ENCODE measurements at regions not wholly inside any gene's neighbourhood (a gene's known extent, or its start where the extent isn't known, plus 50 kb on each side); places are given as distances from the start of the nearest gene placed in this dataset.
A peak's percentile ranks its signal among the peaks of the same experiment; 100 is the strongest.
"Not testable (repeated sequence)": the region's sequence is repeated elsewhere in the genome, so short reads cannot be mapped to it uniquely, and the experiment has no call there.

DNA sequence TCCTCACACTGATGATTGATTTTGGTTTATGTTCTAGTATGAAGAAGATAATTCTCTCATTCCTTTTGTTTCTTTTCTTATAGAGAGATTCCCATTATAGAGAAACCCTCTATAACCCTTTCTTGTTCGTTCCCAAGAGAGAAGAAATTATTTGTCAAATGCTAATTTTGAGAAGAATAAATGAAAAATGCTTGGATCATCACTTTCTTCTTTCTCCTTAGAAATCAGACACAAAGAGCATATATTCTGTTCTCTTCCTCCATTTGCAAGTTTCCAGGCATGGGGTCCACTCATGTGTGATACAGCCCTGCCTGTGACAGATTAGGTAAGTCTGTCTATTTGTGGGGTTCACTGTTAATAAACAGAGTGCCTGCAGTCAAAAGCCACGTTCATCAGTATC lies 222.6 kb upstream of the NECTIN3 start:
- DNase-seq (ENCODE audit: insufficient read length, low spot score): no peak
- no peak for FAIRE-seq
- TF ChIP-seq POLR2A (IDR thresholded peaks at IDR 0.05; ENCODE audit: low read depth, low read length): no peak

DNA sequence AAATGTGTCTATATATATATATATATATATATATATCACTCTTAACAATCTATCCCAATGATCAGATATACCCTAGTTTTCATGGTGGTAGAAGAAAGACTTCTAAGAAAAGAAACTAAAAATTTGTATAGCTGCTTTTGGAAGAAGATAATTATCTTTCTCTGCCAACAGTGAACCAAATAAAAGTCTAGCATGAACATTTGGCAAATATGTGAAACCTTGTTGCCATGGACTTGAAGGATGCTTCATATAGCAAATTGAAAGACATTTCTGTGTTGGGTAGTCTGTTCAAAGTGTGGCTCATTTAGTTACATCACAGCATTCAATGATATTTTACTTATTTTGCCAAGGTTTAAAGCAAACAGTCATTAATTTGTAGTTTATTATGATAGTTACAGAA lies 219.9 kb upstream of the NECTIN3 start:
- TF ChIP-seq POLR2A (IDR thresholded peaks at IDR 0.05; ENCODE audit: low read depth, low read length): no peak
- no peak for DNase-seq (ENCODE audit: insufficient read length, low spot score)
- FAIRE-seq: no peak

DNA sequence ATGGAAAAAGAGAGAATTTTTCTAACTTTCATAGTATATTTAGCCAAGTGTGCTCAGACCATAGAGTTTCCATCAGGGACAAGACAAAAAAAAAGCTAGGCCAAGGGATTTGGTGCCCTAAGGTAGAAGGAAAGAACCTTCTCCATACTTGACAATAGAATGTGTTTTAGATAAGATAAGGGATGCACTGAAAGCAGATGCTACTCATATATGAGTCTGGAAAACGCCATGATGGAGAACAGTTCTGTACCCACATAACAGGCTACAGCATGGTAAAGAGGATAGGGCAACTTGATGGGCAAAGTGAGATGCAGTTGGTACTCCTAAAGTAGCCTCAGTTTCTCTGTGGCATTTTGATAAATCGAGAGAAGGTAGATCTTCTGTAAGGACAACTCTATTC lies 216.4 kb upstream of the NECTIN3 start:
- no peak for DNase-seq (ENCODE audit: insufficient read length, low spot score)
- FAIRE-seq: no peak
- TF ChIP-seq POLR2A (IDR thresholded peaks at IDR 0.05; ENCODE audit: low read depth, low read length): no peak

DNA sequence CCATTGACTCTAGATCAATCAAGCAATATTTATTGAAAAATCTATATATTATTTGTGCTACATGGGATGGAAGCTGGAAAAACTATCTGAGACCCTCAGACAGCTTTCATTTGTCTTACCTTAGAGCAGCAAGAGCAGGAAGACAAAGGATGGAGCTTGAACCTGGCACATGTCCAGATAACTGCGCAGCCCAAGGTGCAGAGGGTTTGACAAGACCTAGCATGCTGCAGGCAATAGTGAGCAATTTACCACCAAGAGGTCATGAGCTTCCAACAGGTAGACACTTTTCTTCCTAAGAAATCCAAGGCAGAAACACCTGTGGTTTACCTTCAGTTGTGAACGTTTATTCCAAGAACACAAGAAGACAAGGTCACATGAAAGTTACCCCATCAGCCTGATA lies 214.7 kb upstream of the NECTIN3 start:
- no peak for FAIRE-seq

DNA sequence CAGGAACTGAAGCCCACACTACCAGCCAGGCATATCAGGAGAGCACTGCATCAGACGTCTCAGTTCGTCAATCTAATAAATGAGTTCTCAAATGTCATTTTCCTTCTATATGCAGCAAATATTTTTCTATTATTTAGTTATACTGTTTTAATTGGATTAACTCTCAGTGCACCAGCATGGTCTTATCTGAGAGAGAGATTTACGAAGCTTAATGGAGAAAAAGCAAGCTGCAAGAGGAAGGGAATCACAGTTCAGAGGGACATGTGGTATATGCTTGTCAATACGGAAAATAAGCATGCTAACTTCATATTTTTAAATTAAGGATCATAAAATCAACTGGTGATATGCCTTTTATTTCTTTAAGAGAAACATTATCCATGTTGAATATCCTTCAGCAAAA lies 213.1 kb upstream of the NECTIN3 start:
- TF ChIP-seq POLR2A (IDR thresholded peaks at IDR 0.05; ENCODE audit: low read depth, low read length): no peak
- FAIRE-seq: no peak
- no peak for DNase-seq (ENCODE audit: insufficient read length, low spot score)

More for the DNA sequence above, 214.7 kb upstream of the NECTIN3 start:
- TF ChIP-seq POLR2A (IDR thresholded peaks at IDR 0.05; ENCODE audit: low read depth, low read length): no peak
- no peak for DNase-seq (ENCODE audit: insufficient read length, low spot score)

DNA sequence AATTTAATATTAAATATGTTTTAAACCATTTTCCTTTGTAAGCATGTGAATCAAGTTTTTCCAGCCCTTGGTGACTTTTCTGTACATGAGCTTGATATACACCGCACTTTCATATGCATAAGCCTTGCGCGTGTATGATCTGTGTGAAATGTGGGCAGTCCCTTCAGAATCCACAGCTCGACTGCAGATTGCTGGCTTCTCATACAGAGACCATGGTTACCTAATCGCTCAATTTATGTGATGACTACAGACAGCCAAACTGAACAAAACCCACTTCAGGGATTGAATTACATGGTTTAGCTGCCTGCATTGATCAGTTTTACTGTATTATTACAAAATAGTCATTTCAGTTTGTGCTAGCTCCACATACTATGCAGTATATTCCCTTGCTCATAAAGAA lies 212.3 kb upstream of the NECTIN3 start:
- FAIRE-seq (no peak), DNase-seq (ENCODE audit: insufficient read length, low spot score) (no peak)
- no peak for TF ChIP-seq POLR2A (IDR thresholded peaks at IDR 0.05; ENCODE audit: low read depth, low read length)

DNA sequence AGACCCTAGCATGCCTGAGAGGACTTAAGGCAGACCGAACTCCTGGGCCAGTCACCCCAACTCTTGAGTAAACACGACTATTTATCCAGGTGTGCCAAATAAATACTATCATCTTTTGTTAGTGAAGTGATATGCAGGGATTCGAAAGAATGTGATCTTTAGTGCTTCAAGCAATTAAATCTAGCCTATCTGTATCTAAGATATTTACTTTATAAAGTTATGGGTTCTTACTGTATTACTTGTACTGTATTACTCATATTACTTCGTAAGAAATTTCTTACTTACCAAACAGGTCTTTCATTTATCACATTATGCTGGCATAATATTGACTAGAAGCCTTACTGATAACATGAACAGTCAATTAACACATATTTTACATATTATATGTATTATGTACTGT lies 211.6 kb upstream of the NECTIN3 start:
- FAIRE-seq: no peak
- TF ChIP-seq POLR2A (IDR thresholded peaks at IDR 0.05; ENCODE audit: low read depth, low read length): no peak
- DNase-seq (ENCODE audit: insufficient read length, low spot score): no peak

DNA sequence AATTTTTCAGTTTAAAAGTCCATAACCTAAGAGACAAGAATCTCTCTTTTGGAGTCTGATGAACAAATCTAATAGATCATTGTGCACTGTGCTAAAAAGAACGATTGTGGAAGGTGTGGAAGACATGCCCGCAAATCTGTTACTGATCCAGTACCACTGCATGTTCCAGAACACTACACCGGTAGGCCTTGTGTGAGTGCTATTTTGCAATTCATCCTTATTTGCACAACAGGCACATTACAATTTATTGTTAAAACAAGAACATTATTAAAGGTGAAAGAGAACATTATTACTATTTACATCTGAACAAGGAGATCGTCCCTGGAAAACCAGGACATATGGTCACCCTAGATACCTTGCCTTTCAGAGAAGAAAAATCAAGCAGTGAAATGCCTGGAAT lies 205.7 kb upstream of the NECTIN3 start:
- no peak for DNase-seq (ENCODE audit: insufficient read length, low spot score)
- no peak for FAIRE-seq
- no peak for TF ChIP-seq POLR2A (IDR thresholded peaks at IDR 0.05; ENCODE audit: low read depth, low read length)

DNA sequence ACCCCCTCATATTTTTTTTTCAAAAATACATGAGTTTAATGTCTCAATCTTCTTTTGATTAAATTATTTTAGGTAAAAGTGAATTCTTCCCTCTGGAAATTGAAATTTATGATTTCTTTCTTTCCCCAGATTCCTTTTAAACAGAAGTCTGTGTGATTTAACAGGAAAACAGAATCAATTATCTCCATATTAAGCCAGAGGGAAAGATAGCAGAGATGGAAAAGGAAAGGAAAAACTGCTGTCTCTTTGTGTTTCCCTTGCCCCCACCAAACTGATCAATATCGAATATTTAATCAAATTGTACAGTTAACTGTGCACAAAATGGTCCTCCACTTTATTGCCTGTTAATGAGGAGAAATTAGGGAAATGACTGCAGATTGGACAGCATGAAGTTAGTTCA lies 203.5 kb upstream of the NECTIN3 start:
- no peak for TF ChIP-seq POLR2A (IDR thresholded peaks at IDR 0.05; ENCODE audit: low read depth, low read length)
- DNase-seq (ENCODE audit: insufficient read length, low spot score) (no peak), FAIRE-seq (no peak)

DNA sequence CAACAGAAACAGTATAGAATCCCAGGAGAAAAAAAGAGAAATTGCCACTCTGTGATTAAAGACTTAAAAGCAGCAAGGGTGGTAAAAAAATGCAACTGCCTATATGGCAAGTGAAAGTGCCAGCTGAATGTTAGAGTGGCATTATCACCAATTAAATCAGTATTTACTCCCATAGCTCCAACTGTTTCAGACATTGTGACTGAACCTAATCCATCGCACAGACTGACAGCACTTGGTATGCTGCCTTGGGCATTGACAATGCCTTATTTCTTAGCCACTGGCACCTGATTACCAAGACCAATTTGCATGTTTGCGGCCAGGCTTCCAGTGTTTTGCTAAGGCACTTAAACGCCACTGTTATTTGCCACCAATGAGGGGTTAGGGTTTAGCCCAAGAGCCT lies 201.9 kb upstream of the NECTIN3 start:
- FAIRE-seq (no peak), DNase-seq (ENCODE audit: insufficient read length, low spot score) (no peak)
- no peak for TF ChIP-seq POLR2A (IDR thresholded peaks at IDR 0.05; ENCODE audit: low read depth, low read length)

DNA sequence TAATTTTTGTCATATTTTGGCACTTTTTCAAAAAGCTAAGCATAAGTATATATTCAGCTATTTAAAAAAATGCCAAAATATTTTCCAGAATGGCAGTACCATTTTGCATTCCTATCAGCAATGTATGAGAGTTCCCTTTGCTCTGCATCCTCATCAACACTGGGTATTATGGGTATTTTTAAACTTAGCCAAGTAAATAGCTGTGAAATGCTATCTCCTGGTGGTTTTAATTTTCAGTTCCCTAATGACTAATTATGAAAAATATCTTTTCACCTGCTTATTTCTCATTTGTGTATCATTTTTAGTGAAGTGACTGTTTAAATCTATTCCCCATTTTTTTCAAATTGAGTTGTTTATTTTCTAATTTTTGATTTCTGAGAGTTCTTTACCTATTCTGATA lies 199.7 kb upstream of the NECTIN3 start:
- DNase-seq (ENCODE audit: insufficient read length, low spot score): no peak
- FAIRE-seq: no peak
- no peak for TF ChIP-seq POLR2A (IDR thresholded peaks at IDR 0.05; ENCODE audit: low read depth, low read length)

DNA sequence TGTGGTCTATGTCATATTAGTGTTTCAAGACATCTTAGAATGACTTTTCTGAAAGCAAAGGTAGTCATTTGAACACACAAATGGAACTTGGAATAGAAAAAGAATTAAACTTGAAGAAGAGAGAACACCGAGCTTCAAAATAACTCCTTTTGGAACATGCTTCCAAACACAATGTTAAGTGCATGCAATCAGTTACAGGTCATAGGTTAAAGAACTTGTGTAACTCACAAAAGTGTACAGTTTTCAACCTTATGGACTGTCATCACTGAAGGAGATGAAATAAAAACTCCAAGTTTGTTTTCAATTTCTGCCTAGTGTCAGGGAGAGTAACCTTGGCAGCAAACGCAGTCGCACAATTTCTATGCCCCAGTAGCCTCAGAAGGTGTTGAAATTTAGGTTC lies 192.9 kb upstream of the NECTIN3 start:
- DNase-seq (ENCODE audit: insufficient read length, low spot score): no peak
- FAIRE-seq: no peak
- no peak for TF ChIP-seq POLR2A (IDR thresholded peaks at IDR 0.05; ENCODE audit: low read depth, low read length)

DNA sequence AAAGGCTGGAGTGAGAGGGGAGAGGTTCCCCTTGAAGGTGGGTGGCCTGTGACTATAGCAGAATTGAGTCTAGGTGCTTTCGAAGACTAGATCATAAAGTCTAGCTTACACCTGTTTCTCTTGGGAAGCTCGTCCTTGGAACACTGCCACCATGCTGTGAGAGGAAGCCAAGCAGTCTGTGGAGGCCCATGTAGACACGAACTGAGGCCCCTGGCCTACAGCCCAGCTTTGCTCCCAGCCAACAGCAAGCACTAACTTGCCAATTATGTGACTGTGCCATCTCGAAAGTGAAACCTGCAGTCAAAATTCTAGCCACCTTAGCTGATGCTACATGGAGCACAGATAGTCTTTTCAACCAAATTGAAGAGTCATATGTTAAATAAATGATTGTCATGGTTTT lies 190.5 kb upstream of the NECTIN3 start:
- DNase-seq (ENCODE audit: insufficient read length, low spot score) (peak; percentile 23), FAIRE-seq (peak; percentile 90)

DNA sequence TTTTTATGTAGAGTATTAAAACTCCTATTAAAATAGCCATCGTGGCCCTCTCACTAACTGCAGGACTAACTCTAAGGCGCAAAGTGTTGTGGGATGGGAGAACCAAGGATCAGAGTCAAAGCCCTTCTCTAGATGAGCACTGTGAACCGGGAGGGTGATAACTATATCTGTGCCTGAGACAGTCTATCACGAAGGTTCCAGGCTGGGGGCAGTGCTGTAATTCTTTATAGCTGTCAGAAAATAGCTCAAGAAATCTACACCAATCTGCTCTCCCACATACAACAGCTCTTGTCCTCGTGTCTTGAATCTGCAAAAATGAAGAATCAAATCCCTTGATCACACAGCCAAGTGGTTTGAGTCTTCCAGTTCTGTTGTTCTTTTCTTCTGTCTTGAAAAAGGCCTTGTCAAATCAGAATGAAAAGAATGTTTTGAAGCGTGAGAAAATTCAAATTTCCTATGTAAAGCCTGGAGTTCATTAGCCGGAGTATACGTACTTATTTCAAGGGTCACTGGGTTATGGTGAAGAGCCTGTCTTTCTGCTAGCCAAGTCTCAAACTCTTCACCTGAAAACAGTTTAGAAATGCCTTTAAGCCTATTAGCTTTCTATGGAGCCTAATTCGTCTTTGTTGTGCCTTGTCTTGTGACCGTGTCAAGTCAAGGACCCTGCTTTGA lies 185.3 kb upstream of the NECTIN3 start:
- DNase-seq (ENCODE audit: insufficient read length, low spot score): no peak
- no peak for TF ChIP-seq POLR2A (IDR thresholded peaks at IDR 0.05; ENCODE audit: low read depth, low read length)
- no peak for FAIRE-seq

More for the DNA sequence above, 190.5 kb upstream of the NECTIN3 start:
- no peak for TF ChIP-seq POLR2A (IDR thresholded peaks at IDR 0.05; ENCODE audit: low read depth, low read length)

DNA sequence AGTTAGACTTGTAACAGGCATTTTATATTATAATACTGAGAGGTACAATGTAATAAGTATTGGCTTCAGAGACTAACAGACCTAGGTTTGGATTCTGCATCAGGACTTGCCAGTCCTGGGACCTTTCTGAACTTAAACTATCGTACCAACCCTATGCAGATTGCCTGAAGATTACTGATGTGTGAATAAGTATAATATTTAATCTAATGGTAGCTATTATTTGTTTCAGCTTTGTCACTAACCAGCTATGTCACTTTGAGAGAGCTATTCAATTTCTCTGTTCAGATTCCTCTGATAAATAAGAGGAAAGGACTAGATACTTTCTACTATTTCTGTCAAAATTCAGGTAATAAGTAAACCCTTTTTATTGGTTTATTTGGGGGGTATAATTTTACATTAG lies 184.4 kb upstream of the NECTIN3 start:
- FAIRE-seq (no peak), DNase-seq (ENCODE audit: insufficient read length, low spot score) (no peak)
- no peak for TF ChIP-seq POLR2A (IDR thresholded peaks at IDR 0.05; ENCODE audit: low read depth, low read length)

DNA sequence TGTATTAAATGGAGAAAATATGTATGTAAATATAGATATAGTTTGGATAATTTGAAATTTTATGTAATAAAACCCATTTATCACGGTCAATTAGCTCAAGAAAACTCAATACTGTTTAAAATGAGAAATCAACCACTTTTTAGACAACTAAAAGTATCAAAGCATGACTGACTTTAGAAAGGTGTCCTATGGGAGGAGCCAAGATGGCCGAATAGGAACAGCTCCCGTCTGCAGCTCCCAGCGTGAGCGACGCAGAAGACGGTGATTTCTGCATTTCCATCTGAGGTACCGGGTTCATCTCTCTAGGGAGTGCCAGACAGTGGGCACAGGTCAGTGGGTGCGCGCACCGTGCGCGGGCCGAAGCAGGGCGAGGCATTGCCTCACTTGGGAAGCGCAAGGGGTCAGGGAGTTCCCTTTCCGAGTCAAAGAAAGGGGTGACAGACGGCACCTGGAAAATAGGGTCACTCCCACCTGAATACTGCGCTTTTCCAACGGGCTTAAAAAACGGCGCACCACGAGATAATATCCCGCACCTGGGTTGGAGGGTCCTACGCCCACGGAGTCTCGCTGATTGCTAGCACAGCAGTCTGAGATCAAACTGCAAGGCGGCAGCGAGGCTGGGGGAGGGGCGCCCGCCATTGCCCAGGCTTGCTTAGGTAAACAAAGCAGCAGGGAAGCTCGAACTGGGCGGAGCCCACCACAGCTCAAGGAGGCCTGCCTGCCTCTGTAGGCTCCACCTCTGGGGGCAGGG lies 182.8 kb upstream of the NECTIN3 start:
- FAIRE-seq; DNase-seq (ENCODE audit: insufficient read length, low spot score): not testable (repeated sequence)

DNA sequence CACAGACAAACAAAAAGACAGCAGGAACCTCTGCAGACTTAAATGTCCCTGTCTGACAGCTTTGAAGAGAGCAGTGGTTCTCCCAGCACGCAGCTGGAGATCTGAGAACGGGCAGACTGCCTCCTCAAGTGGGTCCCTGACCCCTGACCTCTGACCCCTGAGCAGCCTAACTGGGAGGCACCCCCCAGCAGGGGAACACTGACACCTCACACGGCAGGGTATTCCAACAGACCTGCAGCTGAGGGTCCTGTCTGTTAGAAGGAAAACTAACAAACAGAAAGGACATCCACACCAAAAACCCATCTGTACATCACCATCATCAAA lies 182.3 kb upstream of the NECTIN3 start:
- DNase-seq (ENCODE audit: insufficient read length, low spot score); FAIRE-seq: not testable (repeated sequence)

Measured in H54 (cell line).